Dermis blood vessel endothelial cell (primary cell): ENCODE measurements at regions not wholly inside any gene's neighbourhood (a gene's known extent, or its start where the extent isn't known, plus 50 kb on each side); places are given as distances from the start of the nearest gene placed in this dataset.
A peak's percentile ranks its signal among the peaks of the same experiment; 100 is the strongest.

Experiments
- DNase-seq: peaks from one replicate; pipeline ENCODE4 v3.0.0; 2010

GRCh38 chr2:128710729-128711128 is 392.1 kb upstream of the HS6ST1 start:
- DNase-seq = no peak

- DNase-seq = no peak
Measured at GRCh38 chr2:128714285-128714684, 395.6 kb upstream of the HS6ST1 start.

GRCh38 chr2:128714851-128715312 is 396.2 kb upstream of the HS6ST1 start:
- no peak for DNase-seq

- DNase-seq = no peak
Measured at GRCh38 chr2:128715360-128715759, 396.7 kb upstream of the HS6ST1 start.

- DNase-seq = no peak
Measured at GRCh38 chr2:128716299-128716721, 397.6 kb upstream of the HS6ST1 start.

GRCh38 chr2:128717758-128718710 is 399.4 kb upstream of the HS6ST1 start:
- DNase-seq = no peak

- no peak for DNase-seq
Measured at GRCh38 chr2:128720080-128721022, 401.7 kb upstream of the HS6ST1 start.

GRCh38 chr2:128721096-128721495 is 402.4 kb upstream of the HS6ST1 start:
- DNase-seq = no peak

GRCh38 chr2:128722489-128722888 is 403.8 kb upstream of the HS6ST1 start:
- no peak for DNase-seq

GRCh38 chr2:128724547-128724946 is 405.9 kb upstream of the HS6ST1 start:
- no peak for DNase-seq

- DNase-seq = no peak
Measured at GRCh38 chr2:128724972-128725371, 406.3 kb upstream of the HS6ST1 start.

- DNase-seq = no peak
Measured at GRCh38 chr2:128726236-128726635, 407.6 kb upstream of the HS6ST1 start.

- no peak for DNase-seq
Measured at GRCh38 chr2:128726911-128727310, 408.2 kb upstream of the HS6ST1 start.

- DNase-seq = no peak
Measured at GRCh38 chr2:128727404-128727803, 408.7 kb upstream of the HS6ST1 start.

GRCh38 chr2:128727914-128728313 is 409.2 kb upstream of the HS6ST1 start:
- no peak for DNase-seq

- DNase-seq = no peak
Measured at GRCh38 chr2:128729051-128729450, 410.4 kb upstream of the HS6ST1 start.

GRCh38 chr2:128731994-128732650 is 413.5 kb upstream of the HS6ST1 start:
- no peak for DNase-seq

GRCh38 chr2:128732976-128733431 is 414.3 kb upstream of the HS6ST1 start:
- no peak for DNase-seq

- no peak for DNase-seq
Measured at GRCh38 chr2:128733450-128733849, 414.8 kb upstream of the HS6ST1 start.

- peak; percentile 50 for DNase-seq
Measured at GRCh38 chr2:128734521-128735295, 416.0 kb upstream of the HS6ST1 start.

- DNase-seq = no peak
Measured at GRCh38 chr2:128735296-128735960, 416.8 kb upstream of the HS6ST1 start.
